Mammary epithelial cell (primary cell): ENCODE measurements at regions not wholly inside any gene's neighbourhood (a gene's known extent, or its start where the extent isn't known, plus 50 kb on each side); places are given as distances from the start of the nearest gene placed in this dataset.

ENCODE experiments used
- EZH2 ChIP-seq: IDR thresholded peaks from 2 replicates; pipeline ENCODE4 v1.6.1; 2012; ENCODE audit warnings: low read length, inconsistent platforms, borderline replicate concordance
- TF ChIP-seq, protein P1 (sequence below), 2 donors: IDR thresholded peaks in 1 of 2; conservative IDR thresholded peaks in 1 of 2; 2 replicates each; pipeline ENCODE4 v1.5.1; 2011 to 2012; ENCODE audit warnings: inconsistent platforms in 2 of 2, low read length in 2 of 2, mild to moderate bottlenecking in 2 of 2, control low read depth in 1 of 2, low read depth in 1 of 2; ENCODE audit not compliant: insufficient read depth in 1 of 2; ENCODE audit errors: extremely low read depth in 1 of 2

DNA sequence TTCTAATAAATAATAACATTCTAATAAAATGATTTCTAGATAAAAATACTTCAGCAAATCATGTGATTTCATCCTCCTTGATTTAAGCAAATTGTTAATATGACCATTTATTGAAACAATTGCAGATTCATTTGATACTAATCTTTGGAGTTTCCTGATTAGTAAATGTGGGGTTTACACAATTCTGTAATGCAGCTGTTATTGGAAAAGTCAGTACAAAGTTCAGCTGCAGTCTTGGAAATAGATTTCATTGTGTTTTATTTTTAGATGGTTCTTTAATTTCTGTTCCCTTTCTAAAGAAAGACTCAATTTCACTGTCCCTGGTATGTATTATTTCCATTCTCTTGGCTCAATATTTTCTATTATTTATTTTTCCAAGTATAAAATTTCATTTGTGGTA, 342.0 kb downstream of the TBC1D32 start:
- TF ChIP-seq EZH2, result no peak
- TF ChIP-seq, protein P1, sequence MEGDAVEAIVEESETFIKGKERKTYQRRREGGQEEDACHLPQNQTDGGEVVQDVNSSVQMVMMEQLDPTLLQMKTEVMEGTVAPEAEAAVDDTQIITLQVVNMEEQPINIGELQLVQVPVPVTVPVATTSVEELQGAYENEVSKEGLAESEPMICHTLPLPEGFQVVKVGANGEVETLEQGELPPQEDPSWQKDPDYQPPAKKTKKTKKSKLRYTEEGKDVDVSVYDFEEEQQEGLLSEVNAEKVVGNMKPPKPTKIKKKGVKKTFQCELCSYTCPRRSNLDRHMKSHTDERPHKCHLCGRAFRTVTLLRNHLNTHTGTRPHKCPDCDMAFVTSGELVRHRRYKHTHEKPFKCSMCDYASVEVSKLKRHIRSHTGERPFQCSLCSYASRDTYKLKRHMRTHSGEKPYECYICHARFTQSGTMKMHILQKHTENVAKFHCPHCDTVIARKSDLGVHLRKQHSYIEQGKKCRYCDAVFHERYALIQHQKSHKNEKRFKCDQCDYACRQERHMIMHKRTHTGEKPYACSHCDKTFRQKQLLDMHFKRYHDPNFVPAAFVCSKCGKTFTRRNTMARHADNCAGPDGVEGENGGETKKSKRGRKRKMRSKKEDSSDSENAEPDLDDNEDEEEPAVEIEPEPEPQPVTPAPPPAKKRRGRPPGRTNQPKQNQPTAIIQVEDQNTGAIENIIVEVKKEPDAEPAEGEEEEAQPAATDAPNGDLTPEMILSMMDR (conservative IDR thresholded peaks at IDR 0.05 in 1 of 2, IDR thresholded peaks at IDR 0.05 in 1 of 2; ENCODE audit: extremely low read depth in 1 of 2, insufficient read depth in 1 of 2, low read depth in 1 of 2, low read length in 2 of 2), result no peak
